DOHH2 (cell line): ENCODE measurements at regions not wholly inside any gene's neighbourhood (a gene's known extent, or its start where the extent isn't known, plus 50 kb on each side); places are given as distances from the start of the nearest gene placed in this dataset.
"Not testable (repeated sequence)": the region's sequence is repeated elsewhere in the genome, so short reads cannot be mapped to it uniquely, and the experiment has no call there.

Experiments used
- H3F3A ChIP-seq: fragments of 200-600 bp; sonication (generic), shearing (Covaris generic); 2 replicates; pipeline ENCODE4 v1.6.0; 2016; ENCODE audit warnings: antibody characterized with exemption, mild to moderate bottlenecking; ENCODE audit not compliant: control insufficient read depth, insufficient read depth
- H3K27ac ChIP-seq: fragments of 200-600 bp; sonication (generic); 2 replicates; pipeline ENCODE4 v1.5.1; 2014; ENCODE audit warnings: low read depth, mild to moderate bottlenecking, low read length, moderate library complexity
- H3K27me3 ChIP-seq: fragments of 200-600 bp; sonication (generic); 2 replicates; pipeline ENCODE4 v1.6.1; 2014; ENCODE audit warnings: mild to moderate bottlenecking, low read length, mixed read lengths; ENCODE audit not compliant: control insufficient read depth
- H3K36me3 ChIP-seq: fragments of 200-600 bp; sonication (generic); 2 replicates; pipeline ENCODE4 v1.6.1; 2014; ENCODE audit warnings: mild to moderate bottlenecking, low read length, moderate library complexity, mixed read lengths; ENCODE audit not compliant: control insufficient read depth
- H3K4me1 ChIP-seq: fragments of 200-600 bp; sonication (generic); 2 replicates; pipeline ENCODE4 v1.6.1; 2014; ENCODE audit warnings: mild to moderate bottlenecking, low read length, mixed read lengths; ENCODE audit not compliant: control insufficient read depth
- H3K4me2 ChIP-seq: fragments of 200-600 bp; sonication (generic); 2 replicates; pipeline ENCODE4 v1.6.0; 2014; ENCODE audit warnings: mild to moderate bottlenecking, low read length, moderate library complexity
- H3K4me3 ChIP-seq: fragments of 200-600 bp; sonication (generic); 2 replicates; pipeline ENCODE4 v1.5.1; 2014; ENCODE audit warnings: mild to moderate bottlenecking, low read length, mixed read lengths
- H3K79me2 ChIP-seq: fragments of 200-600 bp; sonication (generic); 2 replicates; pipeline ENCODE4 v1.6.1; 2014; ENCODE audit warnings: mild to moderate bottlenecking, low read length, mixed read lengths; ENCODE audit not compliant: control insufficient read depth
- H3K9me2 ChIP-seq: fragments of 200-600 bp; sonication (generic); replicated peaks from 2 replicates; pipeline ENCODE4 v1.6.1; 2014; ENCODE audit warnings: mild to moderate bottlenecking, low read length, mixed read lengths; ENCODE audit not compliant: control insufficient read depth
- H3K9me3 ChIP-seq: fragments of 200-600 bp; sonication (generic); 2 replicates; pipeline ENCODE4 v1.6.1; 2014; ENCODE audit warnings: antibody characterized with exemption, low read length, mixed read lengths; ENCODE audit not compliant: control insufficient read depth, insufficient read depth
- H4K20me1 ChIP-seq: fragments of 200-600 bp; sonication (generic); 2 replicates; pipeline ENCODE4 v1.6.0; 2014; ENCODE audit warnings: low read depth, mild to moderate bottlenecking, antibody characterized with exemption, low read length, moderate library complexity; ENCODE audit not compliant: control insufficient read depth, insufficient read depth
- EZH2phosphoT487 ChIP-seq: fragments of 200-600 bp; sonication (generic); IDR thresholded peaks from 2 replicates; pipeline ENCODE4 v1.6.1; 2017; ENCODE audit warnings: borderline replicate concordance, mild to moderate bottlenecking, antibody characterized with exemption, low read length, moderate library complexity, mixed read lengths
- TF ChIP-seq, protein P1 (sequence below): fragments of 200-600 bp; sonication (generic); IDR thresholded peaks from one replicate; pipeline ENCODE4 v1.5.1; 2014; ENCODE audit warnings: antibody characterized with exemption, mild to moderate bottlenecking, low read depth, low read length; ENCODE audit not compliant: poor library complexity, severe bottlenecking

DNA sequence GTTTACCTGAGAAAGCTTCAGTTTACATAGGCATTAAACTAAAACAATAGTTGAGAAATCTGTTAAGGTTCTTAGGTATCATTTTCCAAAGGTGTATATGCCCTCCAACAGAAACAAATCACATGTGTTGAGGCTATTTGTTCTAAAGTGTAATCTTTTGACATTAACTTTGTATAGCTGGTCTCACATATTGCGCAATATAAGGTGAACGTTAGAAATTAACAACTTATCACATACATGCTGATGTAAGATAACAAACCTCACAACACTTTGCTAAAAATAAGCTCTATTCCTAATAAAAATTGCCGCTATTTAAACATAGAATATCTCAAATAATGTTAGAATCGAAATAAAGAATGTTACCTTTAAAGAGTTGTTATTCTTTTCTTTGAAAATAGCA is 340.6 kb downstream of the SRGAP2C start:
- peaks cover 41% of the 10 kb centered on the region for H3K79me2 ChIP-seq
- peaks cover 55% of the 10 kb centered on the region for H3K4me1 ChIP-seq
- H4K20me1 ChIP-seq = no peaks in the 10 kb centered on the region
- no peaks in the 10 kb centered on the region for H3K9me3 ChIP-seq
- no peaks in the 10 kb centered on the region; the same call in 1 of the 2 replicates for H3K36me3 ChIP-seq
- H3K9me2 ChIP-seq = no peaks in the 10 kb centered on the region
- no peak overlapping the region for H3K4me2 ChIP-seq
- TF ChIP-seq, protein P1, sequence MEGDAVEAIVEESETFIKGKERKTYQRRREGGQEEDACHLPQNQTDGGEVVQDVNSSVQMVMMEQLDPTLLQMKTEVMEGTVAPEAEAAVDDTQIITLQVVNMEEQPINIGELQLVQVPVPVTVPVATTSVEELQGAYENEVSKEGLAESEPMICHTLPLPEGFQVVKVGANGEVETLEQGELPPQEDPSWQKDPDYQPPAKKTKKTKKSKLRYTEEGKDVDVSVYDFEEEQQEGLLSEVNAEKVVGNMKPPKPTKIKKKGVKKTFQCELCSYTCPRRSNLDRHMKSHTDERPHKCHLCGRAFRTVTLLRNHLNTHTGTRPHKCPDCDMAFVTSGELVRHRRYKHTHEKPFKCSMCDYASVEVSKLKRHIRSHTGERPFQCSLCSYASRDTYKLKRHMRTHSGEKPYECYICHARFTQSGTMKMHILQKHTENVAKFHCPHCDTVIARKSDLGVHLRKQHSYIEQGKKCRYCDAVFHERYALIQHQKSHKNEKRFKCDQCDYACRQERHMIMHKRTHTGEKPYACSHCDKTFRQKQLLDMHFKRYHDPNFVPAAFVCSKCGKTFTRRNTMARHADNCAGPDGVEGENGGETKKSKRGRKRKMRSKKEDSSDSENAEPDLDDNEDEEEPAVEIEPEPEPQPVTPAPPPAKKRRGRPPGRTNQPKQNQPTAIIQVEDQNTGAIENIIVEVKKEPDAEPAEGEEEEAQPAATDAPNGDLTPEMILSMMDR = no peak
- no peak for TF ChIP-seq EZH2phosphoT487
- H3K27me3 ChIP-seq = no peaks in the 10 kb centered on the region
- no peak overlapping the region for H3K27ac ChIP-seq
- H3F3A ChIP-seq = no peaks in the 10 kb centered on the region; the same call in 1 of the 2 replicates
- H3K4me3 ChIP-seq = no peak overlapping the region

- H3F3A ChIP-seq, H3K36me3 ChIP-seq, H4K20me1 ChIP-seq, H3K27ac ChIP-seq, H3K9me2 ChIP-seq, H3K9me3 ChIP-seq, H3K27me3 ChIP-seq: not testable (repeated sequence)
- peak overlapping the region; percentile 50 for H3K4me2 ChIP-seq
- H3K79me2 ChIP-seq = peaks cover 22% of the 10 kb centered on the region
- H3K4me3 ChIP-seq = 0 out of 2 replicates have a peak overlapping the region, but pooled peaks have one; percentile 32
- peaks cover 38% of the 10 kb centered on the region for H3K4me1 ChIP-seq
Measured at GRCh38 chr1:121528958-121529357, 344.2 kb downstream of the SRGAP2C start.

GRCh38 chr1:121530026-121530425 is 345.3 kb downstream of the SRGAP2C start:
- H3K36me3 ChIP-seq, H3K4me3 ChIP-seq, H3K27me3 ChIP-seq, H3F3A ChIP-seq, H4K20me1 ChIP-seq, H3K27ac ChIP-seq, H3K9me3 ChIP-seq, H3K9me2 ChIP-seq: not testable (repeated sequence)
- H3K4me1 ChIP-seq = peaks cover 38% of the 10 kb centered on the region
- H3K79me2 ChIP-seq = peaks cover 19% of the 10 kb centered on the region
- H3K4me2 ChIP-seq = peak overlapping the region; percentile 50

DNA sequence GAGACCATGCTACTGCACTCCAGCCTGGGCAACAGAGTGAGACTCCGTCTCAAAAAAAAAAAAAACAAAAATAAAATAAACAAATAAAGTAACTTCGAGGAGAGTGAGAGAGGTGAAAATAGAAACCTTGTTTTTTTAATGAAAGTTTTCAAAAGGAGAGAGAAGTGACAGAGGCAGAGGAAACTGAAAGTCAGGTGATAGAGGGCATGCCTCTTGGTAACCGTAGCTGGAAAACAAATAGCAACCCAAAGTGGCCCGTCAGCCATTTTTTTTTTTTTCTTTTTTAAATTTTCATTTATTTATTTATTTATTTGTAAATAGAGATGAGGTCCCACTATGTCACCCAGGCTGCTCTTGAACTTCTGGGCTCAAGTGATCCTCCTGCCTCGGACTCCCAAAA is 347.0 kb downstream of the SRGAP2C start:
- not testable (repeated sequence) for H3K9me2 ChIP-seq, H3K36me3 ChIP-seq
- H3K4me1 ChIP-seq = peaks cover 27% of the 10 kb centered on the region

GRCh38 chr1:121538148-121538547 is 353.4 kb downstream of the SRGAP2C start:
- H3K27me3 ChIP-seq, H3K9me2 ChIP-seq, H3K36me3 ChIP-seq, H3K27ac ChIP-seq, H3K4me2 ChIP-seq, H4K20me1 ChIP-seq, H3K4me3 ChIP-seq, H3K79me2 ChIP-seq, H3K9me3 ChIP-seq: not testable (repeated sequence)
- Histone ChIP-seq H3K4me1 (peaks cover 11% of the 10 kb centered on the region), H3F3A (peaks cover 10% of the 10 kb centered on the region; the same call in 1 of the 2 replicates)

More for the DNA sequence above, 347.0 kb downstream of the SRGAP2C start:
- not testable (repeated sequence) for H3K27me3 ChIP-seq, H4K20me1 ChIP-seq, H3K9me3 ChIP-seq, H3K4me2 ChIP-seq, H3F3A ChIP-seq, H3K4me3 ChIP-seq, H3K79me2 ChIP-seq, H3K27ac ChIP-seq
